ENCODE measurements at regions not wholly inside any gene's neighbourhood (a gene's known extent, or its start where the extent isn't known, plus 50 kb on each side); places are given as distances from the start of the nearest gene placed in this dataset.

DNA sequence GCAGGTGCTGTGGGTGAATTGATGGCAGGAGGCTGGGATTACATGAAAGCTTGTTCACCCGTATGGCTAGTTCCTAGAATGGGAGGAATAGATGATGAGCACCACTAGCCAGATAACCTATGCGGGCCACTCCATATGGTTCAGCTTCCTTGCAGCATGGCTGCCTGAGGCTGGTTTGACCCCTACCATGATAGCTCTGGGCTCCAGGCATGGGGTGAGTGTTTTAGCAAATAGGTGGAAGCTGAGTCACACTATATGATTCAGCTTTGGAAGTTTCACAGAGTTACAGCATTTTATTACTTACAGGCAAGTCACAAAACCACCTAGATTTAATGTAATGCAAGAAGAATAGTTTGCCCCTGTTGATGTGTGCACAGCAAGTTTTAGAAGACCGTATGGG lies 603.2 kb downstream of the STIM2 start:
- 67 to 76% methylated on average over 3 of the region's 3 CpGs for WGBS, 2 donors
- TF ChIP-seq, protein P1, sequence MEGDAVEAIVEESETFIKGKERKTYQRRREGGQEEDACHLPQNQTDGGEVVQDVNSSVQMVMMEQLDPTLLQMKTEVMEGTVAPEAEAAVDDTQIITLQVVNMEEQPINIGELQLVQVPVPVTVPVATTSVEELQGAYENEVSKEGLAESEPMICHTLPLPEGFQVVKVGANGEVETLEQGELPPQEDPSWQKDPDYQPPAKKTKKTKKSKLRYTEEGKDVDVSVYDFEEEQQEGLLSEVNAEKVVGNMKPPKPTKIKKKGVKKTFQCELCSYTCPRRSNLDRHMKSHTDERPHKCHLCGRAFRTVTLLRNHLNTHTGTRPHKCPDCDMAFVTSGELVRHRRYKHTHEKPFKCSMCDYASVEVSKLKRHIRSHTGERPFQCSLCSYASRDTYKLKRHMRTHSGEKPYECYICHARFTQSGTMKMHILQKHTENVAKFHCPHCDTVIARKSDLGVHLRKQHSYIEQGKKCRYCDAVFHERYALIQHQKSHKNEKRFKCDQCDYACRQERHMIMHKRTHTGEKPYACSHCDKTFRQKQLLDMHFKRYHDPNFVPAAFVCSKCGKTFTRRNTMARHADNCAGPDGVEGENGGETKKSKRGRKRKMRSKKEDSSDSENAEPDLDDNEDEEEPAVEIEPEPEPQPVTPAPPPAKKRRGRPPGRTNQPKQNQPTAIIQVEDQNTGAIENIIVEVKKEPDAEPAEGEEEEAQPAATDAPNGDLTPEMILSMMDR (IDR thresholded peaks at IDR 0.05) = no peak
- FAIRE-seq = no peak
- no peak for ATAC-seq
- no peak overlapping the region for H3K27ac ChIP-seq
- H3K27me3 ChIP-seq = no peaks in the 10 kb centered on the region
- no peaks in the 10 kb centered on the region for H3K9me3 ChIP-seq
- H3K4me1 ChIP-seq = no peaks in the 10 kb centered on the region
- no peak overlapping the region for H3K4me3 ChIP-seq
- no peak for DNase-seq
- intact Hi-C loops (cut with DNase I) = no loop called here
- H3K36me3 ChIP-seq = no peaks in the 10 kb centered on the region

DNA sequence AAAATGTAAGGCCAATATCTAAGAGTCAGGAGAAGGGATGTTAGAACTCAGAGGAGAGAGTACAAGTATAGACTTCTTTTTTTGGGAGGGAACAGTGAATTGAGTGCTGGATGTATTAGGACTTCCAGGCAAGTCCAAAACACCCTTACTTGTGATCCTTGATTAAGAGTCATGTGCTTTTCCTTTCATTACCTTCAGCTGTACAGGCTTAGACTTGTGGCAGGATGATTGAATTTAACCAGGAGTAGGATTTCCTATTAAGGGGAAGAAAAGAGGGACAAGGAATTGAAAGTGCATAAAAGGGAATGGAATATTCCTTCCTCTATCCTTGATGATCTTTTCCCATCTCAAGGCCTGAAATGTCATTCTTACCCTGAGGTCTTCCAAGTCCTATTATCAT lies 606.7 kb downstream of the STIM2 start:
- no peak for ATAC-seq
- no peaks in the 10 kb centered on the region for H3K4me1 ChIP-seq
- no peaks in the 10 kb centered on the region for H3K27me3 ChIP-seq
- no peaks in the 10 kb centered on the region for H3K36me3 ChIP-seq
- no peak for DNase-seq
- no peaks in the 10 kb centered on the region for H3K9me3 ChIP-seq
- intact Hi-C loops (cut with DNase I) = no loop called here
- no peak overlapping the region for H3K27ac ChIP-seq
- FAIRE-seq = no peak
- no peak overlapping the region for H3K4me3 ChIP-seq
- TF ChIP-seq, protein P1 (IDR thresholded peaks at IDR 0.05) = no peak

DNA sequence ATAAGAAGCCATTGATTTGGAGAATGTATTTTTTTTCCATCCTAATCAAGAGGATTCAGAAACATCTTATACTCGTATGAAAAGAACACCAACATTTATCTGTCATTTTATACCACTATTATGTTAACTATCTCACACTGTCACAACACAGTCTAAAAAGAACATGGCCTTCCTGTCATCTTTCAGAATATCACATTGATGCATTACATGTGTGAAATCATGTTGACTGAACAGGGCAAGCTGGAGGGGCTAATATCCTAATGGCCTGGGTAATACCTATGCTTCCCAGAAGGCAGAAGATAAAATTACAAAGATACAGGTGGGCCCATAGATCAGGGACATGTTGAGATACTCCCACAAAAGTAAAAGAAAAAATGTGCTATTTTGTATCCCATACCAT lies 611.7 kb downstream of the STIM2 start:
- TF ChIP-seq, protein P1 (IDR thresholded peaks at IDR 0.05) = no peak
- no peak overlapping the region for H3K27ac ChIP-seq
- H3K4me3 ChIP-seq = no peak overlapping the region
- no peaks in the 10 kb centered on the region for H3K4me1 ChIP-seq
- intact Hi-C loops (cut with DNase I) = no loop called here
- FAIRE-seq (no peak), DNase-seq (no peak), ATAC-seq (no peak)
- H3K27me3 ChIP-seq = no peaks in the 10 kb centered on the region
- 68 to 93% methylated on average over 1 of the region's 1 CpG for WGBS, 2 donors
- no peaks in the 10 kb centered on the region for H3K36me3 ChIP-seq
- no peaks in the 10 kb centered on the region for H3K9me3 ChIP-seq

DNA sequence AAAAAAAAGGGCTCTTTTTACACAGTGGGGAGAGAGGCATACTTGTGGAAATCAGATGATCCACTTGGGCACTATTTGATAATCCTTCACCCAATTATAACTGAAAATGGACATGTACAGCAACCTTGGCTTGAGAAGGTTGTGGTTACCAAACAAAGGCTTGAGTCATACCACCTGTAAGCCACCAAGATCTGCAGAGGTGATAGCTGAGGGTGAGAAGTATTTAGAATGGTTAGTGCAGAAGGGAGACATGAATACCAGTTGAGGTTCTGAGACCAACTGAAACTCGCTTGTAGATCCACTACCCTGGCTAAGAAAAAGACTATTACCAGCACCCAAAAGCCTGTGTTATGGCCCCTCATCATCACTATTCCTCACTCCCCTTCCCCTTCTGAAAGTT lies 614.0 kb downstream of the STIM2 start:
- no peak for ATAC-seq
- WGBS, 2 donors = 57 to 75% methylated on average over 1 of the region's 1 CpG
- Histone ChIP-seq H3K27me3 (no peaks in the 10 kb centered on the region), H3K4me1 (no peaks in the 10 kb centered on the region), H3K36me3 (no peaks in the 10 kb centered on the region), H3K27ac (no peak overlapping the region), H3K4me3 (no peak overlapping the region), H3K9me3 (no peaks in the 10 kb centered on the region)
- TF ChIP-seq, protein P1 (IDR thresholded peaks at IDR 0.05) = no peak
- DNase-seq = no peak
- intact Hi-C loops (cut with DNase I) = no loop called here
- FAIRE-seq = no peak

DNA sequence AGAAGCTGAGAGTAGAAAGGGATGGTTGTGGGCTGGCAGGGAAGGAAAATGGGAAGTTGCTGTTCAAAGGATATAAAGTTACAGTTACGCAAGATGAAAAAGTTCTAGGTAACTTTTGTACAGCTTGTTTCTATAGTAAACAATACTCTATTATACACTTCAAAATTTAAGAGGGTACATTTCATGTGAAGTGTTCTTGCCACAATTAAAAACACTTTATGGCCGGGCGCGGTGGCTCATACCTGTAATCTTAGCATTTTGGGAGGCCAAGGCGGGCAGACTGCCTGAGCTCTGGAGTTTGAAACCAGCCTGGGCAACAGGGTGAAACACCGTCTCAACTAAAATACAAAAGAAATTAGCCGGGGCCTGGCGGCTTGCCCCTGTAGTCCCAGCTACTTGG lies 623.6 kb downstream of the STIM2 start:
- WGBS, 2 donors = 87 to 88% methylated on average over 8 of the region's 8 CpGs
- ATAC-seq (no peak), DNase-seq (no peak), FAIRE-seq (no peak)
- Histone ChIP-seq H3K4me1 (no peaks in the 10 kb centered on the region), H3K4me3 (no peak overlapping the region), H3K27ac (no peak overlapping the region), H3K27me3 (no peaks in the 10 kb centered on the region), H3K9me3 (no peaks in the 10 kb centered on the region), H3K36me3 (no peaks in the 10 kb centered on the region)
- TF ChIP-seq, protein P1 (IDR thresholded peaks at IDR 0.05) = no peak
- intact Hi-C loops (cut with DNase I) = no loop called here
